NCI-H187 treated with DMSO at 0.1 percent for 48 hours (cell line): ENCODE measurements at regions not wholly inside any gene's neighbourhood (a gene's known extent, or its start where the extent isn't known, plus 50 kb on each side); places are given as distances from the start of the nearest gene placed in this dataset.
A peak's percentile ranks its signal among the peaks of the same experiment; 100 is the strongest.

ENCODE experiments used
- DNase-seq: peaks from one replicate; lab custom pipeline; 2025; lab: John Stamatoyannopoulos, UW

DNA sequence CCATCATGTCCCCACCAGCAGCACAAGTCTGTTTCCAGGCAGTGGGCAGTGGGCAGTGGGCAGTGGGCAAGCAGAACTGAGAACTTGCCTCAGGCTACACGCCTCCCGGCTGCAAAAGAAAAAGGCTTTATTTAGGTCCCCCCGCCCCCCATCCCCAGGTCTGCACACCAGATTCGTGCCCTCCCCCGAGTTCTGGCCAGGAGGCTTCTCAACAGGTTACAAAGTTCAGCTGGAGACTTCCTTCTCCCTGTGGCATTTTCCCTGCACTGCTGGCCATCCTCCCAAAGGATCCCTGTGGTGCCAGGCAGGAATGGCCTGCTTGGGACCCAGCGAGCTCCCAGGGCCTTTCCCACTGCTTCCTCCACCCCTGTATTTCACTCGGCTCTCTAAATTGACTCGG, 97.0 kb upstream of the TRIM2 start:
- no peak for DNase-seq

DNA sequence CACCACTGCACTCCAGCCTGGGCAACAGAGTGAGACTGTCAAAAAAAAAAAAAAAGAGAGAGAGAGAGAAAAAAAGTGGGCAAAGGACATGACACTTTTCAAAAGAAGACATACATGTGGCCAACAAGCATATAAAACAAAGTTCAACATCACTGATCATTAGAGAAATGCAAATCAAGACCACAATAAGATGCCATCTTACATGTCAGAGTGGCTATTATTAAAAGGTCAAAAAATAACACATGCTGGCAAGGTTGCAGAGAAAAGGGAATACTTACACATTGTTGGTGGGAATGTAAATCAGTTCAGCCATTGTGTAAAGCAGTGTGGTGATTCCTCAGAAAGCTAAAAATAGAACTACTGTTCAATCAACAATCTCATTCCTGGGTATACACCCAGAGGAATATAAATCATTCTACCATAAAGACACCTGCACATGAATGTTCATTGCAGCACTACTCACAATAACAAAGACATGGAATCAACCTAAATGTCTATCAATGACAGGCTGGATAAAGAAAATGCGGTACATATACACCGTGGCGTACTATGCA, 94.9 kb upstream of the TRIM2 start:
- DNase-seq = no peak

DNA sequence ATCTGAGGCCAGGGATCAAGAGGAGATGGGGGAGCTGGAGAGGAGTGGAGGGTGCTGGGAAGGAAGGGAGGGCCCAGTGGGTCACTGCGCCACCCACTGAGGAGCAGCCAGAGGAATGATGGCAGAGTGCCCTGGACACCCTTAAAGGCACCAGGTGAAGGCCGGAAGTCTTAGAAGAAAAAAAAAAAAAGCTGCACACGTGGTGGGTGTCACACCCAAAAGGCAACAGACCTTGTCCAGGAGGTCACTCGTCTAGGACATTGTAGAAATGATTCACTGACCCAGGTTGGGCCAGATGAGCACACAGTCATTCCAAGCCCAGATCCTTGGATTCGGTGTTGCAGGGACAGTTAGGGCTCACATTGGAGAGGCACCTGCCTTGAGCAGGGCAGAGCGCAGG, 93.5 kb upstream of the TRIM2 start:
- no peak for DNase-seq

DNA sequence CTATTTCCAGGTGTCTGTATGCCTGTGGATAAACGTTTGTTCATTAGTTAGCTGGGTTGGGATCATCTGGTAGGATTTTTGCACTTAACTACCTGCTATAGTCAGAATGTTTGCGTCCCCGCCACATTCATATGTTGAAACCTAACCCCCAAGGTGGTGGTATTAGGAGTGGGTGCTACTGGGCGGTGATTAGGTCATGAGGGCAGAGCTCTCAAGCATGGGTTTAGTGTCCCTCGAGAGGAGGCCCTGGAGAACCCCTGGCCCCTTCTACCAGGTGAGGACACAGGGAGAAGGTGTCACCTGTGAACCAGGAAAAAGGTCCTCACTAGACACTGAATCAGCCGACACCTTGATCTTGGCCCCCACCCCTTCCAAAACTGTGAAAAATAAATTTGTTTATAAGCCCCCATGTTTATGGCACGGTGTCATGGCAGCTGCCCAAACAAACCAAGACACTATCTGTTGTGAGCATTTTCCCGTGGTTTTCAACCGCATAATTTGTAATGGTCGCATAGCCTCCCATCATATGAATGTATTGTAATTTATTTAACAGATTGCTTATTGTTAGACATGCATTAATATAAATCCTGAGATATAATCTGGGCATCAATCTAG, 92.7 kb upstream of the TRIM2 start:
- DNase-seq = no peak

DNA sequence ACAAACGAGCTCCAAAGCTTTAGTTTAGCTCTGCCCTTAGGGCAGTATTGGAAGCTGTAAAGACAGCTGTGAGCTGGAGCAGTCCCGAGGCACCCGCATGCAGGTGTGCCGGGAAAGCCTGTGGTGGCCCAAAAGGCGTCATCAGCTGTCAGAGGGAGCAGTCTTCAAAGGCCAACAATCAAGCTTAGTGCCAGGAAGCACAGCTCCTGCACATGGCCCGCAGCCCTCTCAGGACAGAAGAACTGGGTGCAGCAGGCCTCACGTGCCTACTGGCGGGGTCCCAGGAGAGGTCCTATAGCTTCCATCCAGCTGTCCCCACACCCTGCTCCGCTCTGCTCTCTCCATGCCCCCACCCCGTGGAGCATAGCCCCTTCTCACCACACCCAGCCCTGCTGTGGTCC, 92.2 kb upstream of the TRIM2 start:
- DNase-seq = no peak

DNA sequence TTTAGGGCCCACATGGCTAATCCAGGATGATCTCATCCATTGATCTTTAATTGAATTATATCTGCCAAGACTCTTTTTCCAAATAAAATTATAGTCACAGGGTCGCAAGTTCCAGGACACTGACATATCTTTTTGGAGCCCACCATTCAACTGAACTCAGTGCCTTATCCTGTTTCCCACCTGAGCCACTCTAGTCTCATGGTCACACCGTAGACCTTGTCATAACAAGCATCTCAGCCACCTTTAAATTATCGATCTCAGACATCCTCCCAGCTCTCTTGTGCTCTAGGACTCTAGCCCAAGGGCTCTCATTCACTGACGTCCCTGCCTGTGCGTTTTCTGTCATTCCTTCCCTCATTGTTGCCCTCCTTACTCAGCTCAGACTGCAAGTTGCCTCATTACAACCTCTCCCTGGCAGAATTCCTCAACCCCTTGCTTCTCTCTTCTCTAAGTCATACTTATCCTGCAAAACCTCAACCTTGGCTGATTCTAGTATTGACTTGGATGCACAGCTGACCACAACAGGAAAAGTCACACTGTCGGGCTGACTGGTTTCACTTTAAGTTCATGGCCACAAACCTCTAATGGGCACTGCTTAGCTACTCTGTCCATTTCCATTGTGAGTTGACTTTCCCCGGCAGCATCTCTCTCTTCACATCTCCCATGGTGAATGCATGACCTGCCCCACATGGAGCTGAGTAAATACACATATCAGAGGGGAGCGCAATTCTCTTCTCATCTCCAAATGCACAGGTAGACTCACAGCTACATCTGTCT, 91.0 kb upstream of the TRIM2 start:
- DNase-seq = no peak

DNA sequence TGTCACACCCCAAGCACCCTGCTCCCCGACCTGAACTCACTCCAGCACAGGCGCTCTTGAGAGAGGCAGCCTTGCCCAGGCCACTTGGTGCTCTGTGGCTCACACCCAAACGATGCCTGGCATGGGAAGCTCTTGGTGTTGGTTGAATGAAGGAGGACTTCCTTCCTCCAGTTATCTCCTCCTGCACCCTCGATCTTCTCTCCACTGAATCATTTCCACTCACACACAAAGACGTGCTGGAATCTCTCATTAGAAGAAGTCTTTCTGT, 90.5 kb upstream of the TRIM2 start:
- DNase-seq = no peak

DNA sequence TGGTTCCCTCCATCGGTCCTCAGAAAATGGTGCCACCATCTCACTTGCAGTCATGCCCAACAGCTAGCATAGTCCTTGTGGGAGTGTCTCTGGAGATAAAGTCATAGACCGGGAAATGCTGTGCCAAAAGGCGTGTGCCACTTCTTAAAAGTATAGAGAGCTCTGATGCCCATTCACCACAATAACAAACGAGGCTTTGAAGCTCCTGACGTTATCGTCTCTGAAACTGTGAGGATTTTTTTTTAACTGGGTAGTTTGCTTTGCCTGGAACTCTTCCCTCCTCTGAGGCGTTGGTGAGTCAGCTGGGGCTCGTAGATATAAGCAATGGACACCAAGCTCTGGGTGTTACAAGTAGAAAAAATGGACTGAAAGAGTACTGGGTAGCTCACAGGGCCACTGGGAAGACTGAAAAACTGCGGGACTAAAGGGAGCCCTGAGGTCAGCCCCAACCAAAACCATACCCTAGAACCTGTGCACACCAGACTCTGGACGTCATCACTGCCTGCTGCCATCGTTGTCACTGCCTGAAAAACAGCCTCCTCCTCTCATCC, 89.4 kb upstream of the TRIM2 start:
- DNase-seq = no peak

DNA sequence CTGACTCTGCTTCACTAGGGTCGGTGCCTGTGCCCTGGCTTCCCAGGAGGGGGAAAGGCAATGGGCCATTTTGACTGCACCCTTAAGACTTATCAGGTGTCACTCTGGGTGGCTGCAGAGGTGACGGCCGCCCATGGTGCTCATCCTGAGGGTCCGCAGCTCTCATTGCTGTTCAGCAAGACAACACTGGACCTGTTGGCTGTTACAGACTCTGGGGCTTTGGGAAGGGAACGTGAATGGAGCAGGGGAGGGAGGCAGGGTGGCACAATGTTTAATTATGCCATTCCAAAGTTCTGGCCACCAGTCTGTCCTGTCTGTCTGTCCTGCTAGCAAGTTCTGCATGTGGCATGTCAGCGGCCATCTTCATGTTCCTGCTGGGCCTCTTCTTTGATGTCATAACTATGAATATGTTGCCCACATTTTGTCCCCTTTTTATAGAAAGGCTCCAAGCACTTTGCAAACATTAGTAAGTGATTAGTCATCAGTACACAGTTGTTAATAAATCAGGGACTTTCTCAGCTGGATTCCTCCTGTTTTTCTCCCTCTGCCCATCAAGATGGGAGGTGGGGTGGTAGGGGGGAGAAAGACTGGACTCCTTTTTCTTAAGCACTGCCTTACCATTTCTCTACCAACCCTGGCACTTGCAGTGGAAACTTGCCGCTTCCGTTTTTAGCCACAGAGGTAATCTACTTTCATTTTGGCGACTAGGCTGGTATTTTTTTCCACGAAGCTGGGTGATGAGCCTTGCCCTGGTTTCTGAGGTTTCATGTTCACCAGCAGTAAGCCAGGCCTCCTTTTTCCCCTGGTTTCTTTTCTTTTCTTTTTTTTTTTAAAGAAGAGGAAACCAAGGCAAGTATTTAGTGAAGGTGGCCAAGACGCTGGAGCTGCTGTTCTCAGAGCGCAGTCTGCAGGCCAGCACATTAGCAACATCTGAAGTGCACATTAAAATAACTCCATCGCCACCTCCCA, 88.6 kb upstream of the TRIM2 start:
- DNase-seq = no peak

DNA sequence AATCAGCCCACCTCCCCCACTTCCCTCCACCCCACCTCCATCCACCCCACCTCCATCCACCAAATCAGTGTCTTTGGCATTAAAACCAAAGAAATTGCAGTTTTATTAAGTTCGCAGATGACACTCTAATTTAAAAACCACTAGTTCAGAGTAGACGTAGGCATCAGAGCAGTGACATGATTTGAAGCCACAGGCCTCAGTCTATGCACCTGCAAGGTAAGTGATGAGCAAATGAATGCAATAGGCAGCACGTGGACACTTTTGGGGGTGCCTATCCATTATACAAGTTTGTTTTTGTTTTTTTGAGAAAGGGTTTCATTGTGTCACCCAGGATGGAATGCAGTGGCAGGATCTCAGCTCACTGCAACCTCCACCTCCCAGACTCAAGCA, 88.0 kb upstream of the TRIM2 start:
- no peak for DNase-seq

DNA sequence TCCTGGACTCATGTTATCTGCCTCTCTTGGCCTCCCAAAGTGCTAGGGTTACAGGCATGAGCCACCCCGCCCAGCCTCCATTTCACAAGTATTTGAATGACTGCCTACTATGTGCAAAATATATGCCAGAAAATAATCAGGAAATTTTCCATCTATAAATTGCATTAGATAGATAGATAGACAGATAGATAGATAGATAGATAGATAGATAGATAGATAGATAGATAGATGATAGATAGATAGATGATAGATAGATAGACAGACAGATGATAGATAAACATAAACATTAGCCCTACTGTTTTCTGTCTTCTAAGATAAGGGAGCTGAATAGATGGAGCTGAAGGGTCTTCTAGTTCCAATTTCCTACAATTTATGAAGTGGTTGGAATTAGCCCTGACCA, 87.4 kb upstream of the TRIM2 start:
- no peak for DNase-seq

DNA sequence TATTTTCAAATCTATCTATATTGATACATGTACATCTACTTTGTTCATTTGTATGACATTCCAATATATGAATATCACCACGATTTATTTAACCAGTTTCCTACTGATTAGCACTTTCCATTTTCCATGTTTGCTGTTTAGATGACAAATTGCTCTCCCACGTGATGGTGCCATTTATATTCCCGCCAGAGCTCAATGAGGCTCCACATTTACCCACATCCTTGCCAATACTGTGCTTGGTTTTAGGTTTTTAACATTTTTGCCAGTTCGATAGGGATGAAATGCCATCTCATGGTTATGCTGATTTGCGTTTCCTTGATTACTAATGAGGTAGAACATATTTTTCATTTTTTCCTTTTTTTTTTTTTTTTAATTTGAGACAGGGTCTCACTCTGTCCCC, 86.7 kb upstream of the TRIM2 start:
- DNase-seq = no peak

DNA sequence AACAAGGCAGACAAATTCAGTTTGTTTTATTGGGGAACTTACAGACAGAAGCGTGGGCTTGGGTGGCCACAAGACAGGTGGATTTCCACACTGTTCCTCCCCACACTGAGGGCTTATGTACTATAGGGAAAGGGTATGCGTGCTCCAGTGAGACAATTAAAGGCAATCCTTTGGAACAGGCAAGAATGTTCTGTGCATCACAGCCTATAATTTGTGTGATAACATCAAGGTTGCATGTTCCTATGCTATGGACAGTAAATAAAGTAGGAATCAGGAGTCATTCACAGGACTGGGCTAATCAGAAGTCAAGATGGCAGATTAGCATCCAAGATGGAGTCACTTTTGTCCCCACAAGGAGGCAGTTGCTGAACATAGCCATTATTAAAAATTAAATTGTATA, 84.6 kb upstream of the TRIM2 start:
- no peak for DNase-seq

DNA sequence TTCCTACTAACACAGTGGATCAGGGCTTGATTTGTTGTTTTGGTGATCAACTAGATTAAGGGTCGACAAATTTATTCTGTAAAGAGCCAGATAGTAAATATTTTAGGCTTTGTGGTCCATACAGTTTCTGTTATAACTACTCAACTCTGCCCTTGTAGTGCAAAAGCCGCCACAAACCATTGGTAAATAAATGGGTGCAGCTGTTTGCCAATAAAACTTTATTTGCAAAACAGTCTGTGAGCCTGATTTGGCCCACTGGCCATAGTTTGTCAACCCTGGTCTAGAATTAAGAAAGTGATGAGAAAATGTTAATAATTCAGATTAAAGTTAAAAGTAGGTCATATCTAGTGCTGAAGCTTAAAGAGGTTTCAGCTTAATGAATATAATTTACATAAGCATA, 84.0 kb upstream of the TRIM2 start:
- DNase-seq = no peak

DNA sequence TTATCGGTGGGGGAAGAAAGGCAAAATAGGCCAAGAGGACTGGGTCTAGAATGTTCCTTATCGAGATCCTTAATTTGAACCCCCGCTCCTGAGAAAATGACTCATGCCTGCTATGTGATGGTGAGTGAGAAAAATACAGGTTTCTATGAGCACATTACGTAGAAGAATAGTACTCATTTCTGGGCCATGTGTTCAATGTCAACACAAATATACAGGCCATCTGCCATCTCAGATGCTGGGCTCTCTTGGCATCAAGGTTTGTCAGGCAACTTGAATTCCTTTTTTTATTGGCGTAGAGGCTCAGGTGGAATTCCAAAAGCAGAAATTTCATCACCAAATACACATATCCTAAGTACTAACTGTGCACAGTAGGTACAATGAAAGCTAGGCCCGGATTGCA, 81.4 kb upstream of the TRIM2 start:
- DNase-seq = no peak

DNA sequence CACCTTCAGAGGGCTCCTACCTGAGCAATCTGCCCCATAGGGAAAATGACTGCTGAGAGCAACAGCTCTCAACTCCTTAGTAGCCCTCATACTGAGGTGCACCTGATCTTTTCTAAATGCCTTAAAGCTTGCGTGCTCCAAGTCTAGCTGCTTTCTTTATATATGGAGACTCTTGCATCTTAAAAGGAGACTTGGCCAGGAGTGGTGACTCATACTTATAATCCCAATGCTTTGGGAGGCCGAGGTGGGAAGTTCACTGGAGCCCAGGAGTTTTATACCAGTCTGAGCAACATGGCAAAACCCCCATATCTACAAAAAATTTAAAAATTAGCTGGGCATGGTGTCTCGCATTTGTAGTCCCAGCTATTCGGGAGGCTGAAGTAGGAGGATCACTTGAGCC, 78.1 kb upstream of the TRIM2 start:
- DNase-seq = no peak

DNA sequence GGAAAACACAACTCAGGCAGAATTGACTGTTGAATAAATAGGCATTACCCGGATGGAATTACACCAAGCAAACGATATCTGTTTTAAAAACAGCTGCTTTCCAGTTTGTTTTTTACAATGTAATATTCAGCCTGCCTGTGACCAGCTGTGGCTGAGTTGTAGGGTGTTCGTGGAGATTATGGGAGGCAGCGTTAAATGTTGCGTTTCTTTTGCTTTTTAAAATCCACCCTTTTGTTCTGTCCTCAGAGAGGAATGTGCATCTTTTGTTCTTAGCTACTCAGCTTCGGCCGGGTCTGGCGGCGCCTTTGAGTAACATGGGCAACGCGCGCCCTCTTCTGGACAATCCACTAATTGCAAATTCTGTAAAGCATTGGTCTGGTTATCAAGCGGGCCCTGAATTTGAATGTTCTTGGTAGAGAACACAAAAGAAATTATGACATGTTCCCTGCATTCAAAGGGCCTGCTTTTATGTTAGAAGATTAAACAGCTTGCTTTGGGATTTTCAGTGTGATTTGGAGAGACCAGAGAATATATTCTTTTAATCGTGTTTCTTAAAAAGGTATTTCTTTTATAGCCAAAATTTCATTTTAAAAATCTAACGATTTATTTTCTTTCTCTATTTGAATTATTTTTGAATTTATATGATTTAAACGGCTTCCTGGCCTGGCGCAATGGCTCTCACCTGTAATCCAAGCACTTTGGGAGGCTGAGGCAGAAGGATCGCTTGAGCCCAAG, 76.3 kb upstream of the TRIM2 start:
- peak; percentile 41 for DNase-seq

DNA sequence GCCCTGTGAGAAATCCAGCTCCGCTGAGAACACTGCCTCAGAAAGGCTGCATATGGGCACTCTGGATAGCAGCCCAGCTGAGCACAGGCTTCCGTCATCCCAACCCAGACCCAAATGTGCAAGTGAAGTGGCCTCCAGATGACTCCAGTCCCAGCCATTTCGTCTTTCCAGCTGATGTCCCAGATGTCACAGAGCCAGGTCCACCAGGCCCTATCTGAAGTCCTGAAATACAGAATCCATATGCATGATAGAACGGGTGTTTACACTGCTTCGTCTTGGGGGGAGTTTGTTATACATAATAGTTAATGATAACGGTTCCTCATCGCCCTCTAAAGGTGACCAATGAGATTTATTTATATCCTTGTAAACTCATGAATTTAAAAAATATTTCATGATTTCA, 72.6 kb upstream of the TRIM2 start:
- no peak for DNase-seq

DNA sequence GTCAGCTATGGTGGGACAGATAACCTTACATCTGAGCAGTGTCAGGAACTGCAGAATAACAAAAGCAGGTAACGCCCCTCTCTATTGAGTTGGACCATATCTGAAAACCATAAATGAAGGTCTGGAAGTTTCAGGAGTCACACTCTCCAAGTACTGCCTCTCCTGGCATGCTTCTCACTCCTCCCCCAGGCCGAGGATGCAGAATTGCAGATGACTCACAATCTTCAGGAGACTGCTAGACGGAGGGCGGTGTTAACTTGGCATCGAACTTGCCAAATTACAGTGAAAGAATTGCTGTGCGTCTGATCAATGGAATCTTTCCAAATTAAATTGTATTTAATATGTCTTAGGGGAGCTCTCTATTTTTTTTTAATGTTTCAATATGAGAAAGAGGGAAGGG, 67.1 kb upstream of the TRIM2 start:
- no peak for DNase-seq

DNA sequence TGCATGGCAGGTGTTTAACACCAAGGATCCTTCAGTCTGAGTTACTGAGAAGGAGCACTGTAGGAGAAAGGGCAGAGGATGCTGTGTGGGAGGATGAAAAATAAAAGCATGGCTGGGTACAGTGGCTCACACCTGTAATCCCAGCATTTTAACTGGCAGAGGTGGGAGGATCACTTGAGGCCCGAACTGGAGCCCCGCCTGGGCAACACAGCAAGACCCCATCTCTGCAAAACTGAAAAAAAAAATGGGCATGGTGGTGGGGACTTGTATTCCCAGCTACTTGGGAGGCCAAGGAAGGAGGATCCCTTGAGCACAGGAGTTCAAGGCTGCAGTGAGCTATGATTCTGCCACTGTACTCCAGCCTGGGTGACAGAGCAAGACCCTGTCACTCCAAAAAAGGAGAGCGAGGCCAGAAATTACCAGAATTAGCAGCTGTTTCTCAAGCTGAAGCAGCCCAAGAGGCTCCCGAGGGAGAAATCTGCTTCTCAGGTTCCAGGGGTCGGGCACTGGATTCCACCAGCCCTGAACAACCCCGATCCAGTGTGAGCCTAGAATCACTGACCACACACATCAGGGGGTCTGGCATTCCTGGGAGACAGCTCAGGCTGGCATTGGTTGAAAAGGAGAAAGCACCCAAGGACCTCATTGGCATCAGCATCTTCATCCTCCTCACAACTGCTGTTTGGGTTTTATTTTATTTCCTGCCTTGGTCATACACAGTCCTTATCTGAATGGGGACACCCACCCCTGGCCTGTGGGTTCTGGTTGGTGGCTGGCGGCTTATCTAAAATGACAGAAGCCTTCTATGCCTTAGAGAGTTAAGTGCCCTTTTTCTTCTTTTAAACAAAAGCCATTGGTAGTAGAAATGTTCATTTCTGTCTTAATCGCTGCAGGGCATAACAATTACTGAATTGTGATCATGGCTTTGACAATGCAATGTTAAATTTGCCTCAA, 66.3 kb upstream of the TRIM2 start:
- DNase-seq = no peak

DNA sequence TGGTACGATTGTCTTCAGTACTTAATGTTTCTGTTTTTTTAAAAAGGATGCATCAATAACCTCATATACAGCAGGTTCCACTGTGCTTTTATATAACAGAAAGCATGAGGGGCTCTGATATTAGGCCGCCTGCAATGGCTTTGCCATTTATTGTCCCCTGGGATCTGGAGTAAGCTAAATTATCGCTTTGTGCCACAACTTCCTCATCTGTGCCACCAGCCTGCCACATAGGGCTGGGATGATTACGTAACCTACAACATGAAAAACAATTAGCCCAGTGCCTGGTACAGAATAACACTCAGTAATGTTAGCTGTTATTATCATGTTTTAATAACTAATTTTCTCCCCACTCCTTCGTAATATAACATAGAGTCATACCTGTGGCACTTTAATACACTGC, 65.5 kb upstream of the TRIM2 start:
- DNase-seq = no peak
